Endothelial cell of umbilical vein (primary cell): ENCODE measurements at regions not wholly inside any gene's neighbourhood (a gene's known extent, or its start where the extent isn't known, plus 50 kb on each side); places are given as distances from the start of the nearest gene placed in this dataset.
"Not testable (repeated sequence)": the region's sequence is repeated elsewhere in the genome, so short reads cannot be mapped to it uniquely, and the experiment has no call there.

Experiments
- BruUV-seq: library from RNA; stranded (reverse); fragments of 400-500 nt; replicated peaks from 2 replicates; lab custom pipeline; 2021; lab: Mats Ljungman, UMichigan
- CTCF ChIA-PET: fragments of 300-600, 350-600 bp; sonication (Branson Sonifier 250); formaldehyde crosslinking; loops from one replicate; lab custom pipeline; 2021; ENCODE audit warnings: antibody characterized with exemption, inconsistent platforms; lab: Charles Lee
- POLR2A ChIA-PET: fragments of 300-600, 350-600 bp; sonication (Branson Sonifier 250); formaldehyde crosslinking; loops from one replicate; lab custom pipeline; 2021; ENCODE audit warnings: antibody characterized with exemption, inconsistent platforms; lab: Charles Lee
- DNase-seq: peaks from one replicate; pipeline ENCODE4 v3.0.0-alpha.2; 2011; ENCODE audit warnings: low read depth, low spot score
- FAIRE-seq: peaks from 2 replicates; lab custom pipeline; 2011; peaks lifted over from hg19 to GRCh38; lab: Jason Lieb, UNC
- H2AFZ ChIP-seq: 2 replicates; pipeline ENCODE4 v1.6.0; 2012; ENCODE audit warnings: low read depth, low read length, control low read depth, inconsistent platforms
- H3K27ac ChIP-seq: 2 replicates; pipeline ENCODE4 v1.5.1; 2011; ENCODE audit warnings: low read depth, mild to moderate bottlenecking, control low read depth, low read length, moderate library complexity; ENCODE audit not compliant: insufficient read depth
- H3K27me3 ChIP-seq, 2 experiments: 2 replicates each; pipeline versions ENCODE4 v1.6.0 to v1.6.1; 2011; ENCODE audit warnings: low read length in 2 of 2, mixed read lengths in 1 of 2; ENCODE audit not compliant: control insufficient read depth in 2 of 2, insufficient read depth in 2 of 2
- H3K36me3 ChIP-seq, 2 experiments: 2 replicates in 1 of 2; 3 replicates in 1 of 2; pipeline ENCODE4 v1.5.1; 2011; ENCODE audit warnings: low read length in 2 of 2, mild to moderate bottlenecking in 1 of 2, moderate library complexity in 1 of 2; ENCODE audit not compliant: control insufficient read depth in 2 of 2, insufficient read depth in 2 of 2; ENCODE audit errors: extremely low read depth in 1 of 2
- H3K4me1 ChIP-seq: 3 replicates; pipeline ENCODE4 v1.5.1; 2011; ENCODE audit warnings: mild to moderate bottlenecking, low read length; ENCODE audit not compliant: control insufficient read depth, insufficient read depth; ENCODE audit errors: extremely low read depth
- H3K4me2 ChIP-seq: 2 replicates; pipeline ENCODE4 v1.6.1; 2011; ENCODE audit warnings: low read length, control low read depth, mixed read lengths; ENCODE audit not compliant: insufficient read depth
- H3K4me3 ChIP-seq, 3 experiments: fragments of 200-600 bp in 1 of 3; sonication (generic), shearing (Covaris generic) in 1 of 3; replicated peaks in 1 of 3; 2 replicates each; pipeline ENCODE4 v1.5.1; 2011 to 2016; ENCODE audit warnings: control low read depth in 3 of 3, low read length in 3 of 3, mild to moderate bottlenecking in 2 of 3, inconsistent platforms in 1 of 3, low read depth in 1 of 3, moderate library complexity in 1 of 3; ENCODE audit not compliant: insufficient read depth in 1 of 3
- H3K79me2 ChIP-seq: 2 replicates; pipeline ENCODE4 v1.6.0; 2012; ENCODE audit warnings: low read length, inconsistent platforms; ENCODE audit not compliant: control insufficient read depth, insufficient read depth
- H3K9ac ChIP-seq: replicated peaks from 2 replicates; pipeline ENCODE3; 2011; ENCODE audit warnings: low read length, control low read depth; ENCODE audit not compliant: insufficient read depth; ENCODE audit errors: extremely low read depth
- H3K9me1 ChIP-seq: replicated peaks from 3 replicates; pipeline ENCODE4 v1.6.0; 2011; ENCODE audit warnings: mild to moderate bottlenecking, low read length; ENCODE audit not compliant: control insufficient read depth, insufficient read depth; ENCODE audit errors: extremely low read depth
- H3K9me3 ChIP-seq: replicated peaks from 2 replicates; pipeline ENCODE4 v1.5.1; 2012; ENCODE audit warnings: low read length, inconsistent platforms; ENCODE audit not compliant: control insufficient read depth, insufficient read depth
- H4K20me1 ChIP-seq: replicated peaks from 2 replicates; pipeline ENCODE3; 2011; ENCODE audit warnings: mild to moderate bottlenecking, low read length; ENCODE audit not compliant: control insufficient read depth, insufficient read depth; ENCODE audit errors: extremely low read depth
- EZH2 ChIP-seq: IDR thresholded peaks from 2 replicates; pipeline ENCODE4 v1.6.1; 2012; ENCODE audit warnings: borderline replicate concordance, low read depth, mild to moderate bottlenecking, moderate library complexity, low read length, inconsistent platforms; ENCODE audit not compliant: severe bottlenecking
- FOS ChIP-seq: IDR thresholded peaks from 2 replicates; pipeline ENCODE4 v1.6.1; 2011; ENCODE audit warnings: mild to moderate bottlenecking, low read length, moderate library complexity, borderline replicate concordance; ENCODE audit not compliant: insufficient read depth
- GATA2 ChIP-seq: IDR thresholded peaks from 2 replicates; pipeline ENCODE4 v1.7.0; 2011; ENCODE audit warnings: low read depth, mild to moderate bottlenecking, moderate library complexity, mixed read lengths, low read length; ENCODE audit not compliant: insufficient read length, insufficient read depth
- JUN ChIP-seq: IDR thresholded peaks from 2 replicates; pipeline ENCODE4 v1.6.1; 2011; ENCODE audit warnings: borderline replicate concordance, low read depth; ENCODE audit not compliant: insufficient read length, insufficient read depth
- MAX ChIP-seq: IDR thresholded peaks from 2 replicates; pipeline ENCODE4 v1.6.1; 2011; ENCODE audit not compliant: insufficient read depth, insufficient read length
- MYC ChIP-seq: IDR thresholded peaks from one replicate; pipeline ENCODE4 v1.6.1; 2011; ENCODE audit warnings: mild to moderate bottlenecking, low read depth, low read length
- POLR2A ChIP-seq: IDR thresholded peaks from 2 replicates; pipeline ENCODE4 v1.6.1; 2012; ENCODE audit warnings: low read depth, mild to moderate bottlenecking, control low read depth, low read length
- POLR2AphosphoS5 ChIP-seq: IDR thresholded peaks from 2 replicates; pipeline ENCODE4 v1.6.1; 2012; ENCODE audit warnings: low read depth, mild to moderate bottlenecking, control low read depth, low read length, moderate library complexity; ENCODE audit not compliant: insufficient read depth
- dilution Hi-C: fragments of 300-500 bp; cut with MboI; formaldehyde crosslinking; loops from one replicate; pipeline ENCODE4 v1.15.0; 2019; ENCODE audit warnings: low sequenced_read_pairs; ENCODE audit not compliant: extremely low pct_ligation_motif_present
- intact Hi-C: fragments of 100-400 bp; cut with micrococcal nuclease; formaldehyde crosslinking; loops from one replicate; pipeline ENCODE4 v1.10.0; 2022
- TF ChIP-seq, protein P1 (sequence below), 2 donors: IDR thresholded peaks; 1 replicate in 1 of 2; 2 replicates in 1 of 2; pipeline ENCODE4 v1.5.1; 2011; ENCODE audit warnings: low read length in 2 of 2, mild to moderate bottlenecking in 2 of 2, moderate library complexity in 2 of 2, control low read depth in 1 of 2, inconsistent platforms in 1 of 2, low read depth in 1 of 2; ENCODE audit not compliant: insufficient read depth in 1 of 2; ENCODE audit errors: extremely low read depth in 1 of 2

- no peaks in the 10 kb centered on the region for H3K36me3 ChIP-seq
- H3K4me2 ChIP-seq = no peak overlapping the region
- intact Hi-C loops (no loop called here), dilution Hi-C loops (no loop called here)
- no peaks in the 10 kb centered on the region for H3K27me3 ChIP-seq
- no peaks in the 10 kb centered on the region for H3K9me1 ChIP-seq
- no peaks in the 10 kb centered on the region for H3K79me2 ChIP-seq
- H3K27ac ChIP-seq = no peak overlapping the region
- no TSS peak for BruUV-seq
- CTCF ChIA-PET = no interaction called here
- H4K20me1 ChIP-seq = no peaks in the 10 kb centered on the region
- H3K9me3 ChIP-seq = peaks cover 2% of the 10 kb centered on the region
- no peak overlapping the region for H3K4me3 ChIP-seq
- TF ChIP-seq POLR2A (no peak), FOS (no peak), POLR2AphosphoS5 (no peak), MYC (no peak), MAX (no peak), JUN (no peak), EZH2 (no peak), GATA2 (no peak)
- TF ChIP-seq, protein P1, sequence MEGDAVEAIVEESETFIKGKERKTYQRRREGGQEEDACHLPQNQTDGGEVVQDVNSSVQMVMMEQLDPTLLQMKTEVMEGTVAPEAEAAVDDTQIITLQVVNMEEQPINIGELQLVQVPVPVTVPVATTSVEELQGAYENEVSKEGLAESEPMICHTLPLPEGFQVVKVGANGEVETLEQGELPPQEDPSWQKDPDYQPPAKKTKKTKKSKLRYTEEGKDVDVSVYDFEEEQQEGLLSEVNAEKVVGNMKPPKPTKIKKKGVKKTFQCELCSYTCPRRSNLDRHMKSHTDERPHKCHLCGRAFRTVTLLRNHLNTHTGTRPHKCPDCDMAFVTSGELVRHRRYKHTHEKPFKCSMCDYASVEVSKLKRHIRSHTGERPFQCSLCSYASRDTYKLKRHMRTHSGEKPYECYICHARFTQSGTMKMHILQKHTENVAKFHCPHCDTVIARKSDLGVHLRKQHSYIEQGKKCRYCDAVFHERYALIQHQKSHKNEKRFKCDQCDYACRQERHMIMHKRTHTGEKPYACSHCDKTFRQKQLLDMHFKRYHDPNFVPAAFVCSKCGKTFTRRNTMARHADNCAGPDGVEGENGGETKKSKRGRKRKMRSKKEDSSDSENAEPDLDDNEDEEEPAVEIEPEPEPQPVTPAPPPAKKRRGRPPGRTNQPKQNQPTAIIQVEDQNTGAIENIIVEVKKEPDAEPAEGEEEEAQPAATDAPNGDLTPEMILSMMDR (IDR thresholded peaks at IDR 0.05; ENCODE audit: extremely low read depth in 1 of 2, insufficient read depth in 1 of 2, low read depth in 1 of 2, low read length in 2 of 2) = no peak
- POLR2A ChIA-PET = no interaction called here
- FAIRE-seq (no peak), DNase-seq (no peak)
- H2AFZ ChIP-seq = no peak overlapping the region
- no peaks in the 10 kb centered on the region for H3K4me1 ChIP-seq
- no peak overlapping the region for H3K9ac ChIP-seq
Measured at GRCh38 chr7:9391984-9392383, 958.6 kb downstream of the NXPH1 start.

DNA sequence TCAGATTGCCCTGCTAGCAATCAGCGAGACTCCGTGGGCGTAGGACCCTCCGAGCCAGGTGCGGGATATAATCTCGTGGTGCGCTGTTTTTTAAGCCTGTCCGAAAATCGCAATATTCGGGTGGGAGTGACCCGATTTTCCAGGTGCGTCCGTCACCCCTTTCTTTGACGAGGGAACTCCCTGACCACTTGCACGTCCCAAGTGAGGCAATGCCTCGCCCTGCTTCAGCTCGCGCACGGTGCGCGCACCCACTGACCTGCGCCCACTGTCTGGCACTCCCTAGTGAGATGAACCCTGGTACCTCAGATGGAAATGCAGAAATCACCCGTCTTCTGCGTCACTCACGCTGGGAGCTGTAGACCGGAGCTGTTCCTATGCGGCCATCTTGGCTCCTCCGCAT is 971.0 kb downstream of the NXPH1 start:
- H3K4me2 ChIP-seq, H4K20me1 ChIP-seq, H2AFZ ChIP-seq, H3K9me3 ChIP-seq, H3K79me2 ChIP-seq, H3K4me1 ChIP-seq, H3K27me3 ChIP-seq, BruUV-seq, H3K36me3 ChIP-seq, CTCF ChIA-PET, DNase-seq, POLR2A ChIA-PET, dilution Hi-C loops, intact Hi-C loops, H3K9me1 ChIP-seq, FAIRE-seq, H3K27ac ChIP-seq, H3K4me3 ChIP-seq, H3K9ac ChIP-seq: not testable (repeated sequence)
